H1 (cell line): ENCODE measurements at regions not wholly inside any gene's neighbourhood (a gene's known extent, or its start where the extent isn't known, plus 50 kb on each side); places are given as distances from the start of the nearest gene placed in this dataset.

Experiments used
- CTCF ChIA-PET: fragments of 300-600 bp; sonication (Branson Sonifier 250); formaldehyde crosslinking; loops from one replicate; lab custom pipeline; 2021; ENCODE audit not compliant: partially characterized antibody; lab: Charles Lee
- POLR2A ChIA-PET: fragments of 300-600 bp; sonication (Branson Sonifier 250); formaldehyde crosslinking; loops from one replicate; lab custom pipeline; 2021; ENCODE audit warnings: inconsistent platforms; ENCODE audit not compliant: partially characterized antibody; lab: Charles Lee
- DNase-seq, 2 experiments: peaks; one replicate each; pipeline versions ENCODE4 v3.0.0 to v3.0.0-alpha.2; 2010 to 2022; ENCODE audit warnings: low spot score in 2 of 2, low read depth in 1 of 2, mixed read lengths in 1 of 2
- FAIRE-seq: peaks from 2 replicates; lab custom pipeline; 2011; peaks lifted over from hg19 to GRCh38; lab: Jason Lieb, UNC
- H2AFZ ChIP-seq: 2 replicates; pipeline ENCODE4 v1.8.1; 2012; ENCODE audit warnings: low read length, inconsistent platforms
- H2AK5ac ChIP-seq: 2 replicates; pipeline ENCODE4 v1.6.1; 2013; ENCODE audit warnings: low read depth, low read length
- H2BK120ac ChIP-seq: replicated peaks from 2 replicates; pipeline ENCODE3; 2013; ENCODE audit warnings: low read depth, low read length, inconsistent platforms
- H2BK12ac ChIP-seq: 2 replicates; pipeline ENCODE4 v1.6.1; 2013; ENCODE audit warnings: low read depth, low read length
- H2BK15ac ChIP-seq: 2 replicates; pipeline ENCODE4 v1.6.1; 2013; ENCODE audit warnings: low read length
- H2BK20ac ChIP-seq: 2 replicates; pipeline ENCODE4 v1.6.1; 2013; ENCODE audit warnings: low read length
- H2BK5ac ChIP-seq: 2 replicates; pipeline ENCODE4 v1.6.1; 2013; ENCODE audit warnings: low read depth, low read length
- H3K14ac ChIP-seq: 2 replicates; pipeline ENCODE4 v1.6.1; 2013; ENCODE audit warnings: inconsistent platforms; ENCODE audit not compliant: insufficient read length
- H3K18ac ChIP-seq: 2 replicates; pipeline ENCODE4 v1.6.1; 2013; ENCODE audit warnings: low read length; ENCODE audit errors: extremely low read depth
- H3K23ac ChIP-seq: 2 replicates; pipeline ENCODE4 v1.6.1; 2013; ENCODE audit warnings: inconsistent platforms; ENCODE audit not compliant: insufficient read length
- H3K23me2 ChIP-seq: 2 replicates; pipeline ENCODE4 v1.6.1; 2013; ENCODE audit warnings: low read depth, low read length
- H3K27ac ChIP-seq: 2 replicates; pipeline ENCODE4 v1.6.1; 2011; ENCODE audit warnings: low read depth, low read length, inconsistent platforms
- H3K27me3 ChIP-seq, 4 experiments: replicated peaks in 1 of 4; 1 replicate in 1 of 4; 2 replicates in 3 of 4; pipeline versions ENCODE4 v1.6.1 to v1.8.1; 2011 to 2013; ENCODE audit warnings: low read length in 3 of 4, mild to moderate bottlenecking in 3 of 4, inconsistent platforms in 2 of 4, mixed read lengths in 2 of 4, moderate library complexity in 1 of 4; ENCODE audit not compliant: control insufficient read depth in 3 of 4, insufficient read depth in 3 of 4; ENCODE audit errors: extremely low read depth in 1 of 4
- H3K36me3 ChIP-seq, 4 experiments: 2 replicates each; pipeline versions ENCODE4 v1.6.1 to v1.8.1; 2011 to 2013; ENCODE audit warnings: mild to moderate bottlenecking in 4 of 4, low read length in 3 of 4, moderate library complexity in 2 of 4, control low read depth in 1 of 4, inconsistent platforms in 1 of 4; ENCODE audit not compliant: insufficient read depth in 4 of 4, control insufficient read depth in 2 of 4
- H3K4ac ChIP-seq: replicated peaks from 2 replicates; pipeline ENCODE3; 2013; ENCODE audit warnings: low read length, low read depth, mixed read lengths, inconsistent platforms; ENCODE audit not compliant: insufficient read length
- H3K4me1 ChIP-seq, 4 experiments: replicated peaks in 1 of 4; 1 replicate in 1 of 4; 2 replicates in 3 of 4; pipeline versions ENCODE4 v1.6.1 to v1.8.1; 2011 to 2013; ENCODE audit warnings: low read length in 3 of 4, inconsistent platforms in 2 of 4, mixed read lengths in 1 of 4; ENCODE audit not compliant: insufficient read depth in 4 of 4, control insufficient read depth in 3 of 4
- H3K4me2 ChIP-seq, 2 experiments: 2 replicates each; pipeline versions ENCODE4 v1.6.1 to v1.8.1; 2011 to 2013; ENCODE audit warnings: low read depth in 2 of 2, low read length in 2 of 2, control low read depth in 1 of 2, inconsistent platforms in 1 of 2, mild to moderate bottlenecking in 1 of 2; ENCODE audit not compliant: insufficient read depth in 1 of 2
- H3K4me3 ChIP-seq, 4 experiments: fragments of 200-600, 300-600 bp in 1 of 4; sonication (generic), shearing (Covaris generic), sonication (Bioruptor Twin) in 1 of 4; 2 replicates each; pipeline versions ENCODE4 v1.5.1 to v1.8.1; 2011 to 2016; ENCODE audit warnings: low read length in 4 of 4, low read depth in 3 of 4, control low read depth in 2 of 4, inconsistent platforms in 2 of 4, mild to moderate bottlenecking in 2 of 4, mixed read lengths in 1 of 4, moderate library complexity in 1 of 4; ENCODE audit not compliant: insufficient read depth in 2 of 4; ENCODE audit errors: extremely low read depth in 1 of 4
- H3K56ac ChIP-seq: replicated peaks from 2 replicates; pipeline ENCODE3; 2013; ENCODE audit warnings: low read depth, mild to moderate bottlenecking, mixed read lengths, low read length, inconsistent platforms; ENCODE audit not compliant: insufficient read length
- H3K79me1 ChIP-seq: 2 replicates; pipeline ENCODE4 v1.6.1; 2013; ENCODE audit warnings: low read depth, low read length, control low read depth
- H3K79me2 ChIP-seq, 2 experiments: 2 replicates each; pipeline versions ENCODE4 v1.6.1 to v1.8.1; 2012 to 2013; ENCODE audit warnings: low read length in 2 of 2, mild to moderate bottlenecking in 2 of 2, inconsistent platforms in 1 of 2; ENCODE audit not compliant: insufficient read depth in 2 of 2, control insufficient read depth in 1 of 2
- H3K9ac ChIP-seq, 4 experiments: replicated peaks in 1 of 4; 1 replicate in 1 of 4; 2 replicates in 3 of 4; pipeline versions ENCODE4 v1.6.1 to v1.8.1; 2011 to 2013; ENCODE audit warnings: low read depth in 3 of 4, low read length in 3 of 4, control low read depth in 2 of 4, mild to moderate bottlenecking in 2 of 4, moderate library complexity in 2 of 4, inconsistent platforms in 1 of 4; ENCODE audit errors: extremely low read depth in 1 of 4
- H3K9me3 ChIP-seq, 2 experiments: 2 replicates each; pipeline versions ENCODE4 v1.6.1 to v1.8.1; 2012 to 2013; ENCODE audit warnings: mild to moderate bottlenecking in 2 of 2, moderate library complexity in 2 of 2, control low read depth in 1 of 2, inconsistent platforms in 1 of 2, low read depth in 1 of 2, low read length in 1 of 2, mixed read lengths in 1 of 2; ENCODE audit not compliant: insufficient read depth in 2 of 2
- H4K20me1 ChIP-seq, 2 experiments: replicated peaks in 1 of 2; 2 replicates each; pipeline versions ENCODE3 to v1.8.1; 2011 to 2013; ENCODE audit warnings: inconsistent platforms in 2 of 2, low read length in 2 of 2, mild to moderate bottlenecking in 1 of 2; ENCODE audit not compliant: insufficient read depth in 2 of 2, control insufficient read depth in 1 of 2
- H4K5ac ChIP-seq: 2 replicates; pipeline ENCODE4 v1.6.1; 2013; ENCODE audit warnings: low read length, low read depth, mixed read lengths, inconsistent platforms; ENCODE audit not compliant: insufficient read length
- H4K8ac ChIP-seq: 2 replicates; pipeline ENCODE4 v1.8.0; 2013; ENCODE audit warnings: mild to moderate bottlenecking, moderate library complexity, low read length, inconsistent platforms; ENCODE audit not compliant: insufficient read depth; ENCODE audit errors: extremely low read depth
- H4K91ac ChIP-seq: replicated peaks from 2 replicates; pipeline ENCODE3; 2013; ENCODE audit warnings: low read length, mixed read lengths, inconsistent platforms; ENCODE audit not compliant: insufficient read length
- ASH2L ChIP-seq: fragments of 200-600, 300-600 bp; sonication (generic); IDR thresholded peaks from one replicate; pipeline ENCODE4 v1.7.1; 2017; ENCODE audit warnings: low read length
- ATF2 ChIP-seq: IDR thresholded peaks from 2 replicates; pipeline ENCODE4 v1.6.1; 2012; ENCODE audit warnings: low read length, inconsistent platforms
- HDAC2 ChIP-seq, 2 experiments: fragments of 300-600 bp in 1 of 2; sonication (generic) in 1 of 2; IDR thresholded peaks; 2 replicates each; pipeline ENCODE4 v1.6.1; 2011 to 2012; ENCODE audit warnings: low read depth in 2 of 2, low read length in 2 of 2, mild to moderate bottlenecking in 2 of 2, moderate library complexity in 2 of 2, borderline replicate concordance in 1 of 2, inconsistent platforms in 1 of 2
- SIN3A ChIP-seq, 2 experiments: IDR thresholded peaks in 1 of 2; conservative IDR thresholded peaks in 1 of 2; 2 replicates each; pipeline ENCODE4 v1.6.1; 2011 to 2012; ENCODE audit warnings: low read length in 2 of 2, improper control_type of control experiment in 1 of 2, low read depth in 1 of 2, mild to moderate bottlenecking in 1 of 2
- whole genome bisulfite sequencing, 2 experiments: shearing (Covaris generic) in 1 of 2; methylation state at CpG; one replicate each; pipeline versions ENCODE4 v1.1.6 to v1.1.7; 2013 to 2015; ENCODE audit warnings: low lambda C conversion rate in 2 of 2, mixed read lengths in 2 of 2, inconsistent platforms in 1 of 2, low coverage in 1 of 2, missing lambda C conversion rate in 1 of 2; ENCODE audit not compliant: insufficient replicate concordance in 2 of 2, insufficient coverage in 1 of 2, insufficient read length in 1 of 2; ENCODE audit errors: extremely low coverage in 1 of 2, missing lambda C conversion rate in 1 of 2; 5-methylcytosine and 5-hydroxymethylcytosine counted together

GRCh38 chr7:84900215-84900614 is 286.6 kb downstream of the SEMA3D start:
- H3K36me3 ChIP-seq = no peaks in the 10 kb centered on the region
- H2AFZ ChIP-seq = no peak overlapping the region
- WGBS, 2 experiments = 90% methylated on average over 3 of the region's 3 CpGs; no CpG with 5 or more reads in 1 of the 2 experiments
- no peak overlapping the region for H3K4ac ChIP-seq
- 0 out of 4 replicates have a peak, but pooled peaks cover 0 to 2% of the 10 kb centered on the region in 2 experiments for H3K9me3 ChIP-seq
- DNase-seq = no peak
- H3K23me2 ChIP-seq = no peaks in the 10 kb centered on the region
- TF ChIP-seq SIN3A (conservative IDR thresholded peaks at IDR 0.05 in 1 of 2, IDR thresholded peaks at IDR 0.05 in 1 of 2; ENCODE audit: low read depth in 1 of 2, low read length in 2 of 2) = no peak
- TF ChIP-seq ASH2L = no peak
- no peak for TF ChIP-seq ATF2
- no peak for TF ChIP-seq HDAC2 (IDR thresholded peaks at IDR 0.05; ENCODE audit: borderline replicate concordance in 1 of 2, low read depth in 2 of 2, low read length in 2 of 2)
- H2BK15ac ChIP-seq = no peak overlapping the region
- no peak overlapping the region for H2BK20ac ChIP-seq
- H3K4me1 ChIP-seq = no peaks in the 10 kb centered on the region
- no peaks in the 10 kb centered on the region for H3K27me3 ChIP-seq
- no peak overlapping the region for H2BK120ac ChIP-seq
- H2AK5ac ChIP-seq = no peak overlapping the region
- no peak overlapping the region for H3K14ac ChIP-seq
- no peak overlapping the region for H2BK5ac ChIP-seq
- H4K20me1 ChIP-seq = no peaks in the 10 kb centered on the region
- no peak overlapping the region for H4K8ac ChIP-seq
- H3K27ac ChIP-seq = no peak overlapping the region
- H3K18ac ChIP-seq = no peak overlapping the region
- no peak overlapping the region for H3K4me2 ChIP-seq
- POLR2A ChIA-PET = no interaction called here
- H3K23ac ChIP-seq = no peak overlapping the region
- no peak overlapping the region for H4K5ac ChIP-seq
- H2BK12ac ChIP-seq = no peak overlapping the region
- no peak overlapping the region for H4K91ac ChIP-seq
- no peak for FAIRE-seq
- no peak overlapping the region for H3K56ac ChIP-seq
- no peaks in the 10 kb centered on the region for H3K79me1 ChIP-seq
- CTCF ChIA-PET = no interaction called here
- H3K79me2 ChIP-seq = no peaks in the 10 kb centered on the region
- H3K4me3 ChIP-seq = no peak overlapping the region
- H3K9ac ChIP-seq = no peak overlapping the region
